T-helper 17 cell (primary cell): ENCODE measurements at regions not wholly inside any gene's neighbourhood (a gene's known extent, or its start where the extent isn't known, plus 50 kb on each side); places are given as distances from the start of the nearest gene placed in this dataset.
"Not testable (repeated sequence)": the region's sequence is repeated elsewhere in the genome, so short reads cannot be mapped to it uniquely, and the experiment has no call there.

Experiments used
- ATAC-seq: fragments of 150-1000 bp; cut with Tn5 transposase; 2 replicates; pipeline ENCODE4 v1.10.0; 2021; ENCODE audit warnings: mild to moderate bottlenecking, moderate library complexity
- DNase-seq, 3 donors: peaks; one replicate each; pipeline versions ENCODE4 v3.0.0 to v3.0.0-alpha.2; 2020 to 2021
- H3K9me3 ChIP-seq: one replicate; pipeline ENCODE4 v1.7.0; 2013; ENCODE audit warnings: low read length, mild to moderate bottlenecking; ENCODE audit not compliant: control insufficient read depth, poor library complexity, severe bottlenecking
- H3K27ac Mint-ChIP-seq: one replicate; pipeline ENCODE4 v1.8.0; 2022; ENCODE audit warnings: mild to moderate bottlenecking, moderate library complexity, mixed read lengths
- H3K27me3 Mint-ChIP-seq: one replicate; pipeline ENCODE4 v1.8.0; 2022; ENCODE audit warnings: mixed read lengths
- H3K36me3 Mint-ChIP-seq: one replicate; pipeline ENCODE4 v1.8.0; 2022; ENCODE audit warnings: low read depth, mixed read lengths
- H3K4me1 Mint-ChIP-seq: one replicate; pipeline ENCODE4 v1.8.0; 2022; ENCODE audit warnings: mild to moderate bottlenecking, mixed read lengths
- H3K4me3 Mint-ChIP-seq: one replicate; pipeline ENCODE4 v1.8.0; 2022; ENCODE audit warnings: mild to moderate bottlenecking, moderate library complexity, mixed read lengths

- Mint-ChIP-seq H3K36me3 (peaks cover 6% of the 10 kb centered on the region), H3K27ac (no peak overlapping the region), H3K27me3 (peaks cover 50% of the 10 kb centered on the region), H3K4me3 (no peak overlapping the region), H3K4me1 (peaks cover 4% of the 10 kb centered on the region)
- DNase-seq = no peak
- ATAC-seq = no peak
- H3K9me3 ChIP-seq = no peaks in the 10 kb centered on the region
Measured at GRCh38 chr10:26621243-26621888, 76.1 kb upstream of the PDSS1 start.

- H3K9me3 ChIP-seq = no peaks in the 10 kb centered on the region
- Mint-ChIP-seq H3K27me3 (peaks cover 55% of the 10 kb centered on the region), H3K27ac (no peak overlapping the region), H3K36me3 (peaks cover 6% of the 10 kb centered on the region), H3K4me1 (peaks cover 4% of the 10 kb centered on the region), H3K4me3 (peak overlapping the region; percentile 43)
- ATAC-seq (peak; percentile 56), DNase-seq (no peak)
Measured at GRCh38 chr10:26621889-26622711, 75.4 kb upstream of the PDSS1 start.

GRCh38 chr10:26622891-26623290 is 74.6 kb upstream of the PDSS1 start:
- Mint-ChIP-seq H3K27ac (no peak overlapping the region), H3K36me3 (peaks cover 7% of the 10 kb centered on the region), H3K4me1 (peaks cover 4% of the 10 kb centered on the region), H3K4me3 (no peak overlapping the region), H3K27me3 (peaks cover 60% of the 10 kb centered on the region)
- ATAC-seq = no peak
- DNase-seq = no peak
- H3K9me3 ChIP-seq = no peaks in the 10 kb centered on the region

GRCh38 chr10:26624006-26624405 is 73.5 kb upstream of the PDSS1 start:
- Mint-ChIP-seq H3K27ac (no peak overlapping the region), H3K4me1 (peaks cover 4% of the 10 kb centered on the region)
- no peak for ATAC-seq

DNA sequence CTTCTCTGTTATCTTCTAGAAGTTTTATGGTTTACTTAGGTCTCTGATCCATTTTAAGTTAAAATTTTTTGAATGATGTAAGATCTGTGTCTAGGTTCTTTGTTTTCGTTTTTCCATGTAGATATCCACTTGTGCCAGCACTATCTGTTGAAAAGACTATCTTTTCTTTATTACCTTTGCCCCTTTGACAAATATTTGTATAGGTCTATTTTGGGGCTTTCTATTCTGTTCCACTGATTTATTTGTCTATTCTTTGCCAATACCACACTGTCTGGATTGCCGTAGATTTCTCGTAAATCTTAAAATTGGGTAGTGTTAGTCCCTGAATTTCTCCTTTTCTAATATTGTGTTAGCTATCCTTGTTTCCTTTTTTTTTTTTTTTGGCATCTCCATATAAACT is 71.4 kb upstream of the PDSS1 start:
- Mint-ChIP-seq H3K4me3 (no peak overlapping the region), H3K4me1 (peaks cover 4% of the 10 kb centered on the region), H3K27ac (no peak overlapping the region), H3K36me3 (peaks cover 10% of the 10 kb centered on the region), H3K27me3 (peaks cover 65% of the 10 kb centered on the region)
- DNase-seq = no peak
- ATAC-seq = no peak
- no peaks in the 10 kb centered on the region for H3K9me3 ChIP-seq

More at GRCh38 chr10:26624006-26624405, 73.5 kb upstream of the PDSS1 start:
- Mint-ChIP-seq H3K27me3 (peaks cover 68% of the 10 kb centered on the region), H3K36me3 (peaks cover 7% of the 10 kb centered on the region), H3K4me3 (no peak overlapping the region)
- DNase-seq = no peak
- no peaks in the 10 kb centered on the region for H3K9me3 ChIP-seq

DNA sequence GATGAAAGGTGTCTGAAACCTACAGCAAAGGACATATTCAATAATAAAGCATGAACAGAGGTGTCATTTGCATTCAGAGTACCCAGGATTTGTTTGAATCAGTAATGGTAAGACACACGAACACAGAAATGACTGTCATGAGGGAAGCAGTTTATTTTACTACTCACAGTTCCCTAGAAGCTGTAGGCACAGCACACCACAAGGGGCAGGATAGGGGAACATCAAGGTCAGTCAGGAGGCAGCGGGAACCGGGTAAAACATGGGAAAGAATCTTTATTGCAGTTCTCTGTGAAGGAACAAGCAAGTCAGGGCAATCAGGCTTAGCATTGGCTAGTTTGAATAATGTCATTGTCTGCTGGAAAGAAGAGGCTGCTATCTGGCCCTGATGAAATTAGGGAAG is 70.2 kb upstream of the PDSS1 start:
- Mint-ChIP-seq H3K4me3 (no peak overlapping the region), H3K27ac (no peak overlapping the region), H3K27me3 (peaks cover 60% of the 10 kb centered on the region), H3K36me3 (peaks cover 10% of the 10 kb centered on the region), H3K4me1 (no peaks in the 10 kb centered on the region)
- no peak for ATAC-seq
- DNase-seq = no peak
- H3K9me3 ChIP-seq = no peaks in the 10 kb centered on the region

- H3K27me3 Mint-ChIP-seq = peaks cover 59% of the 10 kb centered on the region
- H3K27ac Mint-ChIP-seq = no peak overlapping the region
- ATAC-seq (peak; percentile 42), DNase-seq (no peak)
- no peaks in the 10 kb centered on the region for H3K4me1 Mint-ChIP-seq
- H3K4me3 Mint-ChIP-seq = no peak overlapping the region
- H3K9me3 ChIP-seq = no peaks in the 10 kb centered on the region
- H3K36me3 Mint-ChIP-seq = peaks cover 10% of the 10 kb centered on the region
Measured at GRCh38 chr10:26628395-26628794, 69.1 kb upstream of the PDSS1 start.

DNA sequence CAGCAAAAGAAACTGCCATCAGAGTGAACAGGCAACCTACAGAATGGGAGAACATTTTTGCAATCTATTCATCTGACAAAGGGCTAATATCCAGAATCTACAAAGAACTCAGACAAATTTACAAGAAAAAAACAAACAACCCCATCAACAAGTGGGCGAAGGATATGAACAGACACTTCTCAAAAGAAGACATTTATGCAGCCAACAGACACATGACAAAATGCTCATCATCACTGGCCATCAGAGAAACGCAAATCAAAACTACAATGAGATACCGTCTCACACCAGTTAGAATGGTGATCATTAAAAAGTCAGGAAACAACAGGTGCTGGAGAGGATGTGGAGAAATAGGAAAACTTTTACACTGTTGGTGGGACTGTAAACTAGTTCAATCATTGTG is 65.3 kb upstream of the PDSS1 start:
- DNase-seq = not testable (repeated sequence)

DNA sequence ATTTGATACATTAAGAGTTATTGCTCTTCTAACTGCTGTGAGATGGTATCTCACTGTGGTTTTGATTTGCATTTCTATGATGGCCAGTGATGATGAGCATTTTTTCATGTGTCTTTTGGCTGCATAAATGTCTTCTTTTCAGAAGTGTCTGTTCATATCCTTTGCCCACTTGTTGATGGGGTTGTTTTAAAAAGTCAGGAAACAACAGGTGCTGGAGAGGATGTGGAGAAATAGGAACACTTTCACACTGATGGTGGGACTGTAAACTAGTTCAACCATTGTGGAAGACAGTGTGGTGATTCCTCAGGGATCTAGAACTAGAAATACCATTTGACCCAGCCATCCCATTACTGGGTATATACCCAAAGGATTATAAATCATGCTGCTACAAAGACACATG is 63.4 kb upstream of the PDSS1 start:
- DNase-seq, H3K9me3 ChIP-seq, ATAC-seq, H3K27ac Mint-ChIP-seq, H3K36me3 Mint-ChIP-seq, H3K4me1 Mint-ChIP-seq, H3K4me3 Mint-ChIP-seq: not testable (repeated sequence)
- peaks cover 26% of the 10 kb centered on the region for H3K27me3 Mint-ChIP-seq

More for the DNA sequence above, 65.3 kb upstream of the PDSS1 start:
- not testable (repeated sequence) for ATAC-seq, H3K4me3 Mint-ChIP-seq, H3K9me3 ChIP-seq, H3K36me3 Mint-ChIP-seq, H3K4me1 Mint-ChIP-seq, H3K27ac Mint-ChIP-seq
- H3K27me3 Mint-ChIP-seq = peaks cover 33% of the 10 kb centered on the region

GRCh38 chr10:26637521-26638275 is 59.8 kb upstream of the PDSS1 start:
- Mint-ChIP-seq H3K27ac (no peak overlapping the region), H3K4me3 (no peak overlapping the region), H3K4me1 (no peaks in the 10 kb centered on the region), H3K36me3 (no peaks in the 10 kb centered on the region), H3K27me3 (peaks cover 21% of the 10 kb centered on the region)
- no peak for DNase-seq
- ATAC-seq = no peak
- H3K9me3 ChIP-seq = no peaks in the 10 kb centered on the region

- no peaks in the 10 kb centered on the region for H3K36me3 Mint-ChIP-seq
- ATAC-seq = no peak
Measured at GRCh38 chr10:26640391-26640790, 57.1 kb upstream of the PDSS1 start.

GRCh38 chr10:26642896-26643653 is 54.4 kb upstream of the PDSS1 start:
- H3K4me3 Mint-ChIP-seq = no peak overlapping the region
- DNase-seq (no peak), ATAC-seq (peak; percentile 74)
- H3K27ac Mint-ChIP-seq = no peak overlapping the region
- no peaks in the 10 kb centered on the region for H3K9me3 ChIP-seq
- H3K36me3 Mint-ChIP-seq = no peaks in the 10 kb centered on the region
- H3K27me3 Mint-ChIP-seq = peaks cover 5% of the 10 kb centered on the region
- no peaks in the 10 kb centered on the region for H3K4me1 Mint-ChIP-seq

More at GRCh38 chr10:26640391-26640790, 57.1 kb upstream of the PDSS1 start:
- no peaks in the 10 kb centered on the region for H3K9me3 ChIP-seq
- no peak overlapping the region for H3K27ac Mint-ChIP-seq
- no peak overlapping the region for H3K4me3 Mint-ChIP-seq
- H3K27me3 Mint-ChIP-seq = peaks cover 6% of the 10 kb centered on the region
- H3K4me1 Mint-ChIP-seq = no peaks in the 10 kb centered on the region
- DNase-seq = no peak
